GM10266 (cell line): ENCODE measurements at regions not wholly inside any gene's neighbourhood (a gene's known extent, or its start where the extent isn't known, plus 50 kb on each side); places are given as distances from the start of the nearest gene placed in this dataset.

ENCODE experiments used
- DNase-seq: peaks from one replicate; pipeline ENCODE4 v3.0.0; 2012; ENCODE audit errors: extremely low spot score
- CTCF ChIP-seq: IDR thresholded peaks from 2 replicates; pipeline ENCODE4 v1.5.1; 2012; ENCODE audit warnings: mild to moderate bottlenecking, low read depth; ENCODE audit not compliant: control insufficient read depth, insufficient read depth; ENCODE audit errors: missing control alignments

- TF ChIP-seq CTCF, result no peak
- no peak for DNase-seq
Measured at GRCh38 chr6:41428336-41428995, 93.1 kb downstream of the NCR2 start.

GRCh38 chr6:41428996-41429421 lies 93.6 kb downstream of the NCR2 start:
- DNase-seq, result peak; percentile 62
- no peak for TF ChIP-seq CTCF

GRCh38 chr6:41429506-41430504 lies 94.4 kb downstream of the NCR2 start:
- no peak for DNase-seq

GRCh38 chr6:41430875-41431274 lies 95.5 kb downstream of the NCR2 start:
- TF ChIP-seq CTCF, result no peak
- DNase-seq, result no peak

More at GRCh38 chr6:41429506-41430504, 94.4 kb downstream of the NCR2 start:
- TF ChIP-seq CTCF, result no peak

- no peak for DNase-seq
- TF ChIP-seq CTCF, result no peak
Measured at GRCh38 chr6:41432280-41432679, 96.9 kb downstream of the NCR2 start.

GRCh38 chr6:41434803-41435481 lies 99.5 kb downstream of the NCR2 start:
- TF ChIP-seq CTCF, result no peak
- no peak for DNase-seq
